SK-N-SH treated with all-trans-retinoic acid at 6 μM for 48 hours (cell line): ENCODE measurements at regions not wholly inside any gene's neighbourhood (a gene's known extent, or its start where the extent isn't known, plus 50 kb on each side); places are given as distances from the start of the nearest gene placed in this dataset.

Experiments
- ATAC-seq: fragments of 200-7000 bp; cut with Tn5 transposase; 3 replicates; pipeline ENCODE4 v1.9.1; 2020; ENCODE audit warnings: mild to moderate bottlenecking, moderate library complexity
- ARNTL ChIP-seq: fragments of 450-650 bp; formaldehyde crosslinking; IDR thresholded peaks from 2 replicates; pipeline ENCODE4 v1.5.0; 2020; ENCODE audit warnings: low read depth, mild to moderate bottlenecking, moderate library complexity, borderline replicate concordance
- CSDC2 ChIP-seq: fragments of 250-450 bp; sonication (Bioruptor Pico); IDR thresholded peaks from 2 replicates; pipeline ENCODE4 v1.5.0; 2020; ENCODE audit warnings: mild to moderate bottlenecking, moderate library complexity
- GLIS3 ChIP-seq: fragments of 250-450 bp; sonication (Bioruptor Pico); IDR thresholded peaks from 2 replicates; pipeline ENCODE4 v1.5.0; 2020; ENCODE audit warnings: mild to moderate bottlenecking, moderate library complexity
- PPARA ChIP-seq: fragments of 250-450 bp; sonication (Bioruptor Pico); IDR thresholded peaks from 2 replicates; pipeline ENCODE4 v1.5.0; 2020; ENCODE audit warnings: mild to moderate bottlenecking, borderline replicate concordance
- RARB ChIP-seq: fragments of 250-450 bp; sonication (Bioruptor Pico); IDR thresholded peaks from 2 replicates; pipeline ENCODE4 v1.8.0; 2021; ENCODE audit warnings: mild to moderate bottlenecking, moderate library complexity
- SNAI2 ChIP-seq: fragments of 250-450 bp; sonication (Bioruptor Pico); IDR thresholded peaks from 2 replicates; pipeline ENCODE4 v1.5.0; 2020; ENCODE audit warnings: mild to moderate bottlenecking, moderate library complexity
- TCF4 ChIP-seq: fragments of 250-450 bp; sonication (Bioruptor Pico); IDR thresholded peaks from 2 replicates; pipeline ENCODE4 v1.8.0; 2021; ENCODE audit warnings: mild to moderate bottlenecking, moderate library complexity, borderline replicate concordance
- TOX ChIP-seq: fragments of 250-450 bp; sonication (Bioruptor Pico); IDR thresholded peaks from 2 replicates; pipeline ENCODE4 v1.8.0; 2021; ENCODE audit warnings: mild to moderate bottlenecking, moderate library complexity, borderline replicate concordance
- ZC3H10 ChIP-seq: fragments of 250-450 bp; sonication (Bioruptor Pico); IDR thresholded peaks from 2 replicates; pipeline ENCODE4 v1.5.1; 2021; ENCODE audit warnings: mild to moderate bottlenecking, moderate library complexity
- ZNF565 ChIP-seq: fragments of 450-650 bp; formaldehyde crosslinking; conservative IDR thresholded peaks from 2 replicates; pipeline ENCODE4 v1.5.0; 2020; ENCODE audit warnings: low read depth, mild to moderate bottlenecking, moderate library complexity
- ZNF70 ChIP-seq: fragments of 450-650 bp; formaldehyde crosslinking; IDR thresholded peaks from 2 replicates; pipeline ENCODE4 v1.5.0; 2020; ENCODE audit warnings: mild to moderate bottlenecking, moderate library complexity
- ZNF8 ChIP-seq: fragments of 450-650 bp; formaldehyde crosslinking; IDR thresholded peaks from 2 replicates; pipeline ENCODE4 v1.5.0; 2020; ENCODE audit warnings: mild to moderate bottlenecking, moderate library complexity
- TF ChIP-seq, protein P1 (sequence below): fragments of 250-450 bp; sonication (Bioruptor Pico); IDR thresholded peaks from 2 replicates; pipeline ENCODE4 v1.5.1; 2020; ENCODE audit warnings: low read depth, mild to moderate bottlenecking, moderate library complexity
- TF ChIP-seq, protein P2 (sequence below): fragments of 250-450 bp; sonication (Bioruptor Pico); IDR thresholded peaks from 2 replicates; pipeline ENCODE4 v1.5.0; 2020; ENCODE audit warnings: mild to moderate bottlenecking, moderate library complexity
- TF ChIP-seq, protein P3 (sequence below): fragments of 250-450 bp; sonication (Bioruptor Pico); IDR thresholded peaks from 2 replicates; pipeline ENCODE4 v1.8.0; 2020; ENCODE audit warnings: mild to moderate bottlenecking, moderate library complexity, borderline replicate concordance
- TF ChIP-seq, protein P4 (sequence below): fragments of 250-450 bp; sonication (Bioruptor Pico); IDR thresholded peaks from 2 replicates; pipeline ENCODE4 v1.8.0; 2021; ENCODE audit warnings: low read depth, mild to moderate bottlenecking, moderate library complexity, borderline replicate concordance
- TF ChIP-seq, protein P5 (sequence below): fragments of 250-450 bp; sonication (Bioruptor Pico); IDR thresholded peaks from 2 replicates; pipeline ENCODE4 v1.5.1; 2021; ENCODE audit warnings: mild to moderate bottlenecking, moderate library complexity

DNA sequence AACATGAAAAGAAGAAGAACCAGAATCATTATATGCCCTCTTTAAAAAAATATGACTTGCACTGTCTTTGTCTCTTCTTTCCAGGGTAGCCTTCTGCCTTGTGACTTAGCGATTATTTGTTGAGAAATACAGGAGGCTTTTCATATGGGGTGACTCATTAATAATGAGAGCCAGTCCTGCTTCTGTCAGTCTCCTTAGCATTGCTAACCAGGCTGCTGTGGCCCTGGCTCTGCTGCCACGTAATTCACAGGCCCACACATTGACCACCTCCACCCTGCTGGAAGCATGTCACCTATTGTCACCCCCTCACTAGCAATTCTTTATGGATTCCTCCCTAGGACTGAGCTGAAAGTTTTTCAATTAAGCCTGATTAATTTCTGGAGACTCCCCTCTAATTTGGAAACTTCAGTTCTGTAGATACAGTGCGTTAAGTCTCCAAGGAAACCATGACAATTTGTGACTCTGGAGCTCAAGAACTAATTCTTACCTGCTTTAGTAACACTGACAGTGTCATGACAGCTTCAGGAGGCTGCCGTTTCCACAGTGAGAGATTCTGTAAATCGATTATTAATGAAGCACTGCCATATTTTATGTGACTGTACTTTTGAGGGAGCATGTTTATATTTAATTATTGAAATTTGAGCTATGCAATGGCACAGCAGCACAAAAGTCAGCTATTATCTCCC, 267.9 kb upstream of the SP8 start:
- no peak for TF ChIP-seq GLIS3 (CRISPR knock-in tag)
- TF ChIP-seq, protein P1, sequence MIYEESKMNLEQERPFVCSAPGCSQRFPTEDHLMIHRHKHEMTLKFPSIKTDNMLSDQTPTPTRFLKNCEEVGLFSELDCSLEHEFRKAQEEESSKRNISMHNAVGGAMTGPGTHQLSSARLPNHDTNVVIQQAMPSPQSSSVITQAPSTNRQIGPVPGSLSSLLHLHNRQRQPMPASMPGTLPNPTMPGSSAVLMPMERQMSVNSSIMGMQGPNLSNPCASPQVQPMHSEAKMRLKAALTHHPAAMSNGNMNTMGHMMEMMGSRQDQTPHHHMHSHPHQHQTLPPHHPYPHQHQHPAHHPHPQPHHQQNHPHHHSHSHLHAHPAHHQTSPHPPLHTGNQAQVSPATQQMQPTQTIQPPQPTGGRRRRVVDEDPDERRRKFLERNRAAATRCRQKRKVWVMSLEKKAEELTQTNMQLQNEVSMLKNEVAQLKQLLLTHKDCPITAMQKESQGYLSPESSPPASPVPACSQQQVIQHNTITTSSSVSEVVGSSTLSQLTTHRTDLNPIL (CRISPR knock-in tag): no peak
- TF ChIP-seq, protein P2, sequence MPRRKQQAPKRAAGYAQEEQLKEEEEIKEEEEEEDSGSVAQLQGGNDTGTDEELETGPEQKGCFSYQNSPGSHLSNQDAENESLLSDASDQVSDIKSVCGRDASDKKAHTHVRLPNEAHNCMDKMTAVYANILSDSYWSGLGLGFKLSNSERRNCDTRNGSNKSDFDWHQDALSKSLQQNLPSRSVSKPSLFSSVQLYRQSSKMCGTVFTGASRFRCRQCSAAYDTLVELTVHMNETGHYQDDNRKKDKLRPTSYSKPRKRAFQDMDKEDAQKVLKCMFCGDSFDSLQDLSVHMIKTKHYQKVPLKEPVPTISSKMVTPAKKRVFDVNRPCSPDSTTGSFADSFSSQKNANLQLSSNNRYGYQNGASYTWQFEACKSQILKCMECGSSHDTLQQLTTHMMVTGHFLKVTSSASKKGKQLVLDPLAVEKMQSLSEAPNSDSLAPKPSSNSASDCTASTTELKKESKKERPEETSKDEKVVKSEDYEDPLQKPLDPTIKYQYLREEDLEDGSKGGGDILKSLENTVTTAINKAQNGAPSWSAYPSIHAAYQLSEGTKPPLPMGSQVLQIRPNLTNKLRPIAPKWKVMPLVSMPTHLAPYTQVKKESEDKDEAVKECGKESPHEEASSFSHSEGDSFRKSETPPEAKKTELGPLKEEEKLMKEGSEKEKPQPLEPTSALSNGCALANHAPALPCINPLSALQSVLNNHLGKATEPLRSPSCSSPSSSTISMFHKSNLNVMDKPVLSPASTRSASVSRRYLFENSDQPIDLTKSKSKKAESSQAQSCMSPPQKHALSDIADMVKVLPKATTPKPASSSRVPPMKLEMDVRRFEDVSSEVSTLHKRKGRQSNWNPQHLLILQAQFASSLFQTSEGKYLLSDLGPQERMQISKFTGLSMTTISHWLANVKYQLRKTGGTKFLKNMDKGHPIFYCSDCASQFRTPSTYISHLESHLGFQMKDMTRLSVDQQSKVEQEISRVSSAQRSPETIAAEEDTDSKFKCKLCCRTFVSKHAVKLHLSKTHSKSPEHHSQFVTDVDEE (CRISPR knock-in tag): no peak
- no peak for TF ChIP-seq ARNTL (CRISPR knock-in tag)
- no peak for TF ChIP-seq CSDC2 (CRISPR knock-in tag)
- no peak for TF ChIP-seq ZNF8 (CRISPR knock-in tag)
- TF ChIP-seq TCF4 (CRISPR knock-in tag): no peak
- no peak for TF ChIP-seq SNAI2 (CRISPR knock-in tag)
- TF ChIP-seq TOX (CRISPR knock-in tag): no peak
- TF ChIP-seq, protein P3, sequence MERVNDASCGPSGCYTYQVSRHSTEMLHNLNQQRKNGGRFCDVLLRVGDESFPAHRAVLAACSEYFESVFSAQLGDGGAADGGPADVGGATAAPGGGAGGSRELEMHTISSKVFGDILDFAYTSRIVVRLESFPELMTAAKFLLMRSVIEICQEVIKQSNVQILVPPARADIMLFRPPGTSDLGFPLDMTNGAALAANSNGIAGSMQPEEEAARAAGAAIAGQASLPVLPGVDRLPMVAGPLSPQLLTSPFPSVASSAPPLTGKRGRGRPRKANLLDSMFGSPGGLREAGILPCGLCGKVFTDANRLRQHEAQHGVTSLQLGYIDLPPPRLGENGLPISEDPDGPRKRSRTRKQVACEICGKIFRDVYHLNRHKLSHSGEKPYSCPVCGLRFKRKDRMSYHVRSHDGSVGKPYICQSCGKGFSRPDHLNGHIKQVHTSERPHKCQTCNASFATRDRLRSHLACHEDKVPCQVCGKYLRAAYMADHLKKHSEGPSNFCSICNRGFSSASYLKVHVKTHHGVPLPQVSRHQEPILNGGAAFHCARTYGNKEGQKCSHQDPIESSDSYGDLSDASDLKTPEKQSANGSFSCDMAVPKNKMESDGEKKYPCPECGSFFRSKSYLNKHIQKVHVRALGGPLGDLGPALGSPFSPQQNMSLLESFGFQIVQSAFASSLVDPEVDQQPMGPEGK (CRISPR knock-in tag): no peak
- no peak for TF ChIP-seq PPARA (CRISPR knock-in tag)
- no peak for TF ChIP-seq ZNF70 (CRISPR knock-in tag)
- no peak for TF ChIP-seq ZC3H10 (CRISPR knock-in tag)
- ATAC-seq: no peak

DNA sequence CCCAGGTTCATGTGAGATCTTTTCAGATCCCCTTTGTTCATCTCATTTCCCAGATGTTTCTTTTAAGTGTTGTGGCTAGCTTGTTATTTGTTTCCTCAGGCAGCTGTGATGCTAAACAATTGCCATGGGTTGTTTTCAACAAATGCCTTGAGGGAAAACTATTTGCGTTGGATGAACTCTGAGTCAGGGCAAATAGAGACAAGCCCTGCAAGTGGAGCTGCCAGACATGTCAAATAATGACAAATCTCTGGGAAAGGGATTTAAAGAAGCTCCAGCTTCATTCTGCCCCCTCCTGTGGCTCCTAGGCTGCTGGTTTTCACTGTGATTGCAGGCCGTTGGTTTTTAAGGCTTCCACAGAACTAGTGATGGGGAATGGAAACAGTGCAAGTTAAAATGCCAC, 272.4 kb upstream of the SP8 start:
- TF ChIP-seq ZNF565 (CRISPR knock-in tag): no peak
- no peak for TF ChIP-seq TCF4 (CRISPR knock-in tag)
- no peak for TF ChIP-seq ZNF8 (CRISPR knock-in tag)
- TF ChIP-seq PPARA (CRISPR knock-in tag): no peak
- TF ChIP-seq RARB (CRISPR knock-in tag): no peak
- no peak for TF ChIP-seq TOX (CRISPR knock-in tag)
- TF ChIP-seq, protein P4, sequence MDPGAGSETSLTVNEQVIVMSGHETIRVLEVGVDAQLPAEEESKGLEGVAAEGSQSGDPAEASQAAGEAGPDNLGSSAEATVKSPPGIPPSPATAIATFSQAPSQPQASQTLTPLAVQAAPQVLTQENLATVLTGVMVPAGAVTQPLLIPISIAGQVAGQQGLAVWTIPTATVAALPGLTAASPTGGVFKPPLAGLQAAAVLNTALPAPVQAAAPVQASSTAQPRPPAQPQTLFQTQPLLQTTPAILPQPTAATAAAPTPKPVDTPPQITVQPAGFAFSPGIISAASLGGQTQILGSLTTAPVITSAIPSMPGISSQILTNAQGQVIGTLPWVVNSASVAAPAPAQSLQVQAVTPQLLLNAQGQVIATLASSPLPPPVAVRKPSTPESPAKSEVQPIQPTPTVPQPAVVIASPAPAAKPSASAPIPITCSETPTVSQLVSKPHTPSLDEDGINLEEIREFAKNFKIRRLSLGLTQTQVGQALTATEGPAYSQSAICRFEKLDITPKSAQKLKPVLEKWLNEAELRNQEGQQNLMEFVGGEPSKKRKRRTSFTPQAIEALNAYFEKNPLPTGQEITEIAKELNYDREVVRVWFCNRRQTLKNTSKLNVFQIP (CRISPR knock-in tag): no peak
- TF ChIP-seq, protein P5, sequence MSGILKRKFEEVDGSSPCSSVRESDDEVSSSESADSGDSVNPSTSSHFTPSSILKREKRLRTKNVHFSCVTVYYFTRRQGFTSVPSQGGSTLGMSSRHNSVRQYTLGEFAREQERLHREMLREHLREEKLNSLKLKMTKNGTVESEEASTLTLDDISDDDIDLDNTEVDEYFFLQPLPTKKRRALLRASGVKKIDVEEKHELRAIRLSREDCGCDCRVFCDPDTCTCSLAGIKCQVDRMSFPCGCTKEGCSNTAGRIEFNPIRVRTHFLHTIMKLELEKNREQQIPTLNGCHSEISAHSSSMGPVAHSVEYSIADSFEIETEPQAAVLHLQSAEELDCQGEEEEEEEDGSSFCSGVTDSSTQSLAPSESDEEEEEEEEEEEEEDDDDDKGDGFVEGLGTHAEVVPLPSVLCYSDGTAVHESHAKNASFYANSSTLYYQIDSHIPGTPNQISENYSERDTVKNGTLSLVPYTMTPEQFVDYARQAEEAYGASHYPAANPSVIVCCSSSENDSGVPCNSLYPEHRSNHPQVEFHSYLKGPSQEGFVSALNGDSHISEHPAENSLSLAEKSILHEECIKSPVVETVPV (CRISPR knock-in tag): no peak
- TF ChIP-seq ARNTL (CRISPR knock-in tag): no peak
- no peak for TF ChIP-seq ZC3H10 (CRISPR knock-in tag)
- no peak for TF ChIP-seq ZNF70 (CRISPR knock-in tag)
- no peak for TF ChIP-seq SNAI2 (CRISPR knock-in tag)
- TF ChIP-seq, protein P2 (CRISPR knock-in tag): no peak
- TF ChIP-seq, protein P3 (CRISPR knock-in tag): no peak
- TF ChIP-seq GLIS3 (CRISPR knock-in tag): no peak
- ATAC-seq: no peak
